K562 (cell line): ENCODE measurements at regions not wholly inside any gene's neighbourhood (a gene's known extent, or its start where the extent isn't known, plus 50 kb on each side); places are given as distances from the start of the nearest gene placed in this dataset.

ENCODE experiments used
- ERF ChIP-seq: fragments of 450-650 bp; formaldehyde crosslinking; IDR thresholded peaks from 2 replicates; pipeline ENCODE4 v1.4.0; 2020; ENCODE audit warnings: mild to moderate bottlenecking, mixed read lengths
- KAT7 ChIP-seq: sonication (generic); formaldehyde crosslinking; IDR thresholded peaks from 2 replicates; pipeline ENCODE4 v1.8.0; 2022; ENCODE audit warnings: missing genetic modification reagents, mild to moderate bottlenecking, borderline replicate concordance
- NFE2 ChIP-seq: IDR thresholded peaks from 2 replicates; pipeline ENCODE4 v1.6.1; 2014; ENCODE audit warnings: antibody characterized with exemption, low read depth
- NR2F6 ChIP-seq: fragments of 450-650 bp; formaldehyde crosslinking; IDR thresholded peaks from 2 replicates; pipeline ENCODE4 v1.4.0; 2020; ENCODE audit warnings: mild to moderate bottlenecking
- RFX1 ChIP-seq: fragments of 450-650 bp; IDR thresholded peaks from 2 replicates; pipeline ENCODE4 v1.6.1; 2016; ENCODE audit warnings: mild to moderate bottlenecking, moderate library complexity
- UBTF ChIP-seq, 2 experiments: IDR thresholded peaks; 2 replicates each; pipeline ENCODE4 v1.6.1; 2012; ENCODE audit warnings: improper control_type of control experiment in 2 of 2, low read depth in 2 of 2, low read length in 2 of 2, borderline replicate concordance in 1 of 2
- ZNF23 ChIP-seq: fragments of 250-450 bp; sonication (Bioruptor Pico); IDR thresholded peaks from 2 replicates; pipeline ENCODE4 v1.4.0; 2020; ENCODE audit warnings: mild to moderate bottlenecking
- TF ChIP-seq, protein P1 (sequence below): fragments of 200-800 bp; sonication (Bioruptor generic); IDR thresholded peaks from 2 replicates; pipeline ENCODE4 v1.6.1; 2017; ENCODE audit warnings: missing genetic modification characterization, missing compliant biosample characterization
- TF ChIP-seq, protein P2 (sequence below): fragments of 250-450 bp; sonication (Bioruptor Pico); IDR thresholded peaks from 2 replicates; pipeline ENCODE4 v1.8.0; 2022; ENCODE audit warnings: moderate library complexity, mild to moderate bottlenecking, inconsistent platforms

DNA sequence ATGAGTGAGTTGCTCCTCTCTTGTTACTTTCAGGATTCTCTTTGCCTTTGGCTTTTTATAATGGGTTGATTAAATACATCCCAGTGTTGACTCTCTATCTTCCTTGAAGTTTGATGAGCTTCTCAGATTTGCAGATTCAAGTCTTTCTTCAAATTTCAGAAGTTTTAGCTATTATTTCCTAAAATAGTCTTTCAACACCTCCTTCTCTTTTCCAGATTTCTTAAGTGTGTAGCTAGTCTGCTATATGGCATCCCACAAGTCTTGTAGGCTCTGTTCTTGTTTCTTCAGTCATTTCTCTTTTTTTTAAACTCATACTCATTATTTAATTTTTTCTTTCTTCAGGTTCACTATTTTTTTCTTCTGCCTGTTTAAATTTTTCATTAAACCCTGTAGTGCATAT, 287.7 kb upstream of the CNTNAP5 start (continued):
- TF ChIP-seq UBTF (IDR thresholded peaks at IDR 0.05; ENCODE audit: borderline replicate concordance in 1 of 2, low read depth in 2 of 2, low read length in 2 of 2) (no peak), NR2F6 (CRISPR knock-in tag) (no peak), NFE2 (no peak), RFX1 (no peak), ZNF23 (CRISPR knock-in tag) (no peak), KAT7 (no peak), ERF (CRISPR knock-in tag) (no peak)
- TF ChIP-seq, protein P1, sequence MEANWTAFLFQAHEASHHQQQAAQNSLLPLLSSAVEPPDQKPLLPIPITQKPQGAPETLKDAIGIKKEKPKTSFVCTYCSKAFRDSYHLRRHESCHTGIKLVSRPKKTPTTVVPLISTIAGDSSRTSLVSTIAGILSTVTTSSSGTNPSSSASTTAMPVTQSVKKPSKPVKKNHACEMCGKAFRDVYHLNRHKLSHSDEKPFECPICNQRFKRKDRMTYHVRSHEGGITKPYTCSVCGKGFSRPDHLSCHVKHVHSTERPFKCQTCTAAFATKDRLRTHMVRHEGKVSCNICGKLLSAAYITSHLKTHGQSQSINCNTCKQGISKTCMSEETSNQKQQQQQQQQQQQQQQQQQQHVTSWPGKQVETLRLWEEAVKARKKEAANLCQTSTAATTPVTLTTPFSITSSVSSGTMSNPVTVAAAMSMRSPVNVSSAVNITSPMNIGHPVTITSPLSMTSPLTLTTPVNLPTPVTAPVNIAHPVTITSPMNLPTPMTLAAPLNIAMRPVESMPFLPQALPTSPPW (CRISPR knock-in tag) = no peak
- TF ChIP-seq, protein P2, sequence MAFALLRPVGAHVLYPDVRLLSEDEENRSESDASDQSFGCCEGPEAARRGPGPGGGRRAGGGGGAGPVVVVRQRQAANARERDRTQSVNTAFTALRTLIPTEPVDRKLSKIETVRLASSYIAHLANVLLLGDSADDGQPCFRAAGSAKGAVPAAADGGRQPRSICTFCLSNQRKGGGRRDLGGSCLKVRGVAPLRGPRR (CRISPR knock-in tag) = no peak
- TF ChIP-seq, all 486 proteins: peak for 0
